HepG2 (cell line): ENCODE measurements at regions not wholly inside any gene's neighbourhood (a gene's known extent, or its start where the extent isn't known, plus 50 kb on each side); places are given as distances from the start of the nearest gene placed in this dataset.

Source experiments
- ATAC-seq: fragments of 200-7000 bp; cut with Tn5 transposase; 3 replicates; pipeline ENCODE4 v1.9.1; 2020; ENCODE audit warnings: mild to moderate bottlenecking, moderate library complexity
- BruUV-seq: library from RNA; stranded (reverse); fragments of 400-500 nt; replicated peaks from 2 replicates; lab custom pipeline; 2021; lab: Mats Ljungman, UMichigan
- CTCF ChIA-PET: fragments of 300-600 bp; formaldehyde crosslinking; extraction: SDS; loops from one replicate; lab custom pipeline; 2021; ENCODE audit warnings: low total read pairs, inconsistent platforms, low intra/inter-chr PET ratio; lab: Yijun Ruan, JAX
- POLR2A ChIA-PET: fragments of 350-600 bp; sonication (Branson Sonifier 250); formaldehyde crosslinking; loops from one replicate; lab custom pipeline; 2020; ENCODE audit warnings: antibody characterized with exemption, inconsistent platforms; lab: Yijun Ruan, JAX
- DNase-seq: peaks from one replicate; pipeline ENCODE4 v3.0.0-alpha.2; 2015; ENCODE audit warnings: low spot score
- FAIRE-seq: peaks from 3 replicates; lab custom pipeline; 2011; peaks lifted over from hg19 to GRCh38; lab: Jason Lieb, UNC
- H2AFZ ChIP-seq: one replicate; pipeline ENCODE4 v1.6.1; 2011; ENCODE audit warnings: low read length, inconsistent platforms
- H3K27ac ChIP-seq: fragments of 300-600 bp; 3 replicates; pipeline ENCODE4 v1.8.0; 2011; ENCODE audit warnings: mixed run types, mild to moderate bottlenecking, mixed read lengths, low read length, inconsistent platforms; ENCODE audit not compliant: insufficient read depth; ENCODE audit errors: extremely low read length
- H3K27me3 ChIP-seq, 2 experiments: fragments of 200-600 bp in 1 of 2; 2 replicates in 1 of 2; 3 replicates in 1 of 2; pipeline versions ENCODE4 v1.6.0 to v1.8.0; 2011; ENCODE audit warnings: low read length in 2 of 2, mild to moderate bottlenecking in 2 of 2, moderate library complexity in 2 of 2, inconsistent platforms in 1 of 2; ENCODE audit not compliant: insufficient read depth in 2 of 2, control insufficient read depth in 1 of 2
- H3K36me3 ChIP-seq, 2 experiments: fragments of 200-600 bp in 1 of 2; replicated peaks in 1 of 2; 2 replicates in 1 of 2; 3 replicates in 1 of 2; pipeline versions ENCODE4 v1.5.1 to v1.8.0; 2011; ENCODE audit warnings: low read length in 2 of 2, inconsistent platforms in 1 of 2; ENCODE audit not compliant: insufficient read depth in 2 of 2, control insufficient read depth in 1 of 2
- H3K4me1 ChIP-seq: 2 replicates; pipeline ENCODE4 v1.5.1; 2012; ENCODE audit warnings: low read length, inconsistent platforms; ENCODE audit not compliant: insufficient read depth
- H3K4me2 ChIP-seq: 2 replicates; pipeline ENCODE4 v1.6.0; 2011; ENCODE audit warnings: low read depth, low read length, inconsistent platforms
- H3K4me3 ChIP-seq, 3 experiments: fragments of 200-600 bp in 1 of 3; sonication (generic), shearing (Covaris generic) in 1 of 3; replicated peaks in 1 of 3; 2 replicates each; pipeline ENCODE4 v1.5.1; 2011 to 2016; ENCODE audit warnings: low read length in 3 of 3, inconsistent platforms in 2 of 3, low read depth in 2 of 3, mild to moderate bottlenecking in 2 of 3, control low read depth in 1 of 3, mixed read lengths in 1 of 3; ENCODE audit not compliant: insufficient read depth in 1 of 3
- H3K79me2 ChIP-seq: one replicate; pipeline ENCODE4 v1.6.1; 2011; ENCODE audit warnings: low read length, inconsistent platforms; ENCODE audit not compliant: insufficient read depth
- H3K9ac ChIP-seq: 2 replicates; pipeline ENCODE4 v1.6.0; 2011; ENCODE audit warnings: mild to moderate bottlenecking, low read depth, low read length, inconsistent platforms; ENCODE audit not compliant: insufficient read depth
- H3K9me3 ChIP-seq: 2 replicates; pipeline ENCODE4 v1.5.1; 2012; ENCODE audit warnings: mild to moderate bottlenecking, low read length
- H4K20me1 ChIP-seq: 2 replicates; pipeline ENCODE4 v1.6.0; 2011; ENCODE audit warnings: inconsistent platforms, mild to moderate bottlenecking, low read length, moderate library complexity; ENCODE audit not compliant: insufficient read depth
- DPF2 ChIP-seq: sonication (generic); formaldehyde crosslinking; IDR thresholded peaks from 2 replicates; pipeline ENCODE4 v1.4.0; 2020; ENCODE audit warnings: mild to moderate bottlenecking, low read depth, missing genetic modification reagents, borderline replicate concordance
- IKZF5 ChIP-seq: IDR thresholded peaks from 2 replicates; pipeline ENCODE4 v1.6.1; 2018; ENCODE audit warnings: missing genetic modification reagents, mild to moderate bottlenecking, missing compliant biosample characterization
- SRSF9 ChIP-seq: fragments of 200-400 bp; formaldehyde crosslinking; IDR thresholded peaks from 2 replicates; pipeline ENCODE4 v1.6.1; 2018; ENCODE audit warnings: borderline replicate concordance, mild to moderate bottlenecking, low read depth, low read length; ENCODE audit not compliant: insufficient read depth, poor library complexity, severe bottlenecking
- TGIF2 ChIP-seq: IDR thresholded peaks from 2 replicates; pipeline ENCODE4 v1.6.1; 2016; ENCODE audit warnings: control low read depth, missing compliant biosample characterization
- UBTF ChIP-seq: sonication (generic); formaldehyde crosslinking; IDR thresholded peaks from 2 replicates; pipeline ENCODE4 v1.4.0; 2020; ENCODE audit warnings: mild to moderate bottlenecking, missing genetic modification reagents
- ZNF136 ChIP-seq: sonication (generic); formaldehyde crosslinking; IDR thresholded peaks from 2 replicates; pipeline ENCODE4 v1.8.1; 2022; ENCODE audit warnings: low read depth, mild to moderate bottlenecking, moderate library complexity, missing genetic modification reagents
- ZNF234 ChIP-seq: sonication (generic); formaldehyde crosslinking; conservative IDR thresholded peaks from 2 replicates; pipeline ENCODE4 v1.5.1; 2020; ENCODE audit warnings: mild to moderate bottlenecking, missing genetic modification reagents
- ZNF354B ChIP-seq: sonication (generic); formaldehyde crosslinking; IDR thresholded peaks from 2 replicates; pipeline ENCODE4 v1.8.0; 2022; ENCODE audit warnings: mild to moderate bottlenecking, missing genetic modification reagents
- WGBS: methylation state at CpG from one replicate; pipeline ENCODE4 v1.1.6; 2017; ENCODE audit warnings: low lambda C conversion rate; 5-methylcytosine and 5-hydroxymethylcytosine counted together
- in situ Hi-C: cut with HindIII; loops from 2 replicates; pipeline ENCODE4 v1.10.0; 2017; ENCODE audit warnings: low pct_unique_long_range_greater_than_20kb; ENCODE audit not compliant: extremely low pct_ligation_motif_present
- intact Hi-C: fragments of 100-400 bp; cut with micrococcal nuclease; formaldehyde crosslinking; loops from one replicate; pipeline ENCODE4 v1.10.0; 2022; ENCODE audit not compliant: unreplicated experiment
- TF ChIP-seq, protein P1 (sequence below): IDR thresholded peaks from 2 replicates; pipeline ENCODE4 v1.6.1; 2016
- TF ChIP-seq, protein P2 (sequence below): sonication (generic); formaldehyde crosslinking; IDR thresholded peaks from 2 replicates; pipeline ENCODE4 v1.9.0; 2021; ENCODE audit warnings: missing genetic modification reagents, borderline replicate concordance
- TF ChIP-seq, protein P3 (sequence below): sonication (generic); formaldehyde crosslinking; IDR thresholded peaks from 2 replicates; pipeline ENCODE4 v1.5.1; 2020; ENCODE audit warnings: mild to moderate bottlenecking, missing genetic modification reagents, borderline replicate concordance

DNA sequence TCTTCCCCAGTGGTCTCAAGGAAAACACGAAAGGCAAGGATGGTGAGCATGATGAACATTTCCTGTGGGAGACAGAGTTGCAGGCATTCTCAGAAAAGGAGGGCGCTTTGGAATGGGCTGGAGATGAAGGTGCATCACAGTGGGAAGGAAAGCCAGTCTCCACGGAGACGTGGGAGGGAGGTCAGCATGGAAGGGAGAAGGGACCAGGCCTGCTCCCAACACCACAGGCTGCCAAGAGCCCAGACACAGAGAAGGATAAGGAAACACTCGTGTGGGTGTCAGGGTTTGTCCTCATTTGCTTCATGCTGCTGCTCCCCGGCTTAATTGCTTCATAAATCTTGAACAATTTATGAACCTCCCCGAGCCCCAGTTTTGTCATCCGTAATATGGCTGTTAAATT, 231.5 kb upstream of the ZNF32 start:
- TF ChIP-seq TGIF2 (CRISPR knock-in tag) = no peak
- TF ChIP-seq ZNF234 (CRISPR knock-in tag) = no peak
- no peak for TF ChIP-seq DPF2
- no peak for TF ChIP-seq SRSF9
- TF ChIP-seq UBTF (CRISPR knock-in tag) = no peak
- TF ChIP-seq IKZF5 (CRISPR knock-in tag) = no peak
- TF ChIP-seq, protein P1, sequence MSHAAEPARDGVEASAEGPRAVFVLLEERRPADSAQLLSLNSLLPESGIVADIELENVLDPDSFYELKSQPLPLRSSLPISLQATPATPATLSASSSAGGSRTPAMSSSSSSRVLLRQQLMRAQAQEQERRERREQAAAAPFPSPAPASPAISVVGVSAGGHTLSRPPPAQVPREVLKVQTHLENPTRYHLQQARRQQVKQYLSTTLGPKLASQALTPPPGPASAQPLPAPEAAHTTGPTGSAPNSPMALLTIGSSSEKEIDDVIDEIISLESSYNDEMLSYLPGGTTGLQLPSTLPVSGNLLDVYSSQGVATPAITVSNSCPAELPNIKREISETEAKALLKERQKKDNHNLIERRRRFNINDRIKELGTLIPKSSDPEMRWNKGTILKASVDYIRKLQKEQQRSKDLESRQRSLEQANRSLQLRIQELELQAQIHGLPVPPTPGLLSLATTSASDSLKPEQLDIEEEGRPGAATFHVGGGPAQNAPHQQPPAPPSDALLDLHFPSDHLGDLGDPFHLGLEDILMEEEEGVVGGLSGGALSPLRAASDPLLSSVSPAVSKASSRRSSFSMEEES (CRISPR knock-in tag) = no peak
- TF ChIP-seq, protein P2, sequence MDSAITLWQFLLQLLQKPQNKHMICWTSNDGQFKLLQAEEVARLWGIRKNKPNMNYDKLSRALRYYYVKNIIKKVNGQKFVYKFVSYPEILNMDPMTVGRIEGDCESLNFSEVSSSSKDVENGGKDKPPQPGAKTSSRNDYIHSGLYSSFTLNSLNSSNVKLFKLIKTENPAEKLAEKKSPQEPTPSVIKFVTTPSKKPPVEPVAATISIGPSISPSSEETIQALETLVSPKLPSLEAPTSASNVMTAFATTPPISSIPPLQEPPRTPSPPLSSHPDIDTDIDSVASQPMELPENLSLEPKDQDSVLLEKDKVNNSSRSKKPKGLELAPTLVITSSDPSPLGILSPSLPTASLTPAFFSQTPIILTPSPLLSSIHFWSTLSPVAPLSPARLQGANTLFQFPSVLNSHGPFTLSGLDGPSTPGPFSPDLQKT (CRISPR knock-in tag) = no peak
- TF ChIP-seq, protein P3, sequence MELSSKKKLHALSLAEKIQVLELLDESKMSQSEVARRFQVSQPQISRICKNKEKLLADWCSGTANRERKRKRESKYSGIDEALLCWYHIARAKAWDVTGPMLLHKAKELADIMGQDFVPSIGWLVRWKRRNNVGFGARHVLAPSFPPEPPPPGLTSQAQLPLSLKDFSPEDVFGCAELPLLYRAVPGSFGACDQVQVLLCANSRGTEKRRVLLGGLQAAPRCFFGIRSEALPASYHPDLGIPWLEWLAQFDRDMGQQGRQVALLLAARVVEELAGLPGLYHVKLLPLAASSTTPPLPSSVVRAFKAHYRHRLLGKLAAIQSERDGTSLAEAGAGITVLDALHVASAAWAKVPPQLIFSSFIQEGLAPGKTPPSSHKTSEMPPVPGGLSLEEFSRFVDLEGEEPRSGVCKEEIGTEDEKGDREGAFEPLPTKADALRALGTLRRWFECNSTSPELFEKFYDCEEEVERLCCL (CRISPR knock-in tag) = no peak
- no peak for TF ChIP-seq ZNF354B (CRISPR knock-in tag)
- TF ChIP-seq ZNF136 = no peak
- Histone ChIP-seq H3K4me2 (no peak overlapping the region), H3K9ac (no peak overlapping the region), H3K79me2 (no peaks in the 10 kb centered on the region), H3K27ac (no peak overlapping the region), H3K36me3 (no peaks in the 10 kb centered on the region), H2AFZ (no peak overlapping the region), H3K27me3 (peaks cover 0 to 16% of the 10 kb centered on the region in 2 experiments; a peak in 3 of 5 replicates), H3K4me3 (no peak overlapping the region), H4K20me1 (no peaks in the 10 kb centered on the region), H3K4me1 (no peaks in the 10 kb centered on the region), H3K9me3 (no peaks in the 10 kb centered on the region)
- ATAC-seq = no peak
- CTCF ChIA-PET = no interaction called here
- POLR2A ChIA-PET = no interaction called here
- no peak for DNase-seq
- no TSS peak for BruUV-seq
- in situ Hi-C loops = loop anchor here (10.0 kb wide), 1 partner anchor 505 kb away; the partner anchor contains the start of gene CXCL12
- WGBS = 12% methylated on average over 8 of the region's 8 CpGs
- no peak for FAIRE-seq
- intact Hi-C loops = loop anchor here (10.0 kb wide), 1 partner anchor 505 kb away; the partner anchor contains the start of gene CXCL12
